ENCODE measurements at regions not wholly inside any gene's neighbourhood (a gene's known extent, or its start where the extent isn't known, plus 50 kb on each side); places are given as distances from the start of the nearest gene placed in this dataset.

GRCh38 chr9:105921057-105921726 is 226.9 kb downstream of the TMEM38B start:
- DNase-seq (ENCODE audit: low spot score): no peak

GRCh38 chr9:105928416-105928815 is 234.1 kb downstream of the TMEM38B start:
- no peak for DNase-seq (ENCODE audit: low spot score)

- DNase-seq (ENCODE audit: low spot score): no peak
Observed at GRCh38 chr9:105930011-105930627, 235.8 kb downstream of the TMEM38B start.

- DNase-seq (ENCODE audit: low spot score): no peak
Observed at GRCh38 chr9:105932276-105932675, 237.9 kb downstream of the TMEM38B start.

- no peak for DNase-seq (ENCODE audit: low spot score)
Observed at GRCh38 chr9:105950448-105950847, 256.1 kb downstream of the TMEM38B start.

- DNase-seq (ENCODE audit: low spot score): no peak
Observed at GRCh38 chr9:105950894-105951293, 256.6 kb downstream of the TMEM38B start.

- no peak for DNase-seq (ENCODE audit: low spot score)
Observed at GRCh38 chr9:105954517-105954916, 260.2 kb downstream of the TMEM38B start.

- no peak for DNase-seq (ENCODE audit: low spot score)
Observed at GRCh38 chr9:105957830-105958229, 263.5 kb downstream of the TMEM38B start.

- DNase-seq (ENCODE audit: low spot score): no peak
Observed at GRCh38 chr9:105958587-105958986, 264.2 kb downstream of the TMEM38B start.

GRCh38 chr9:105959531-105959930 is 265.2 kb downstream of the TMEM38B start:
- DNase-seq (ENCODE audit: low spot score): no peak

GRCh38 chr9:105963343-105964099 is 269.2 kb downstream of the TMEM38B start:
- no peak for DNase-seq (ENCODE audit: low spot score)

GRCh38 chr9:105964156-105964555 is 269.8 kb downstream of the TMEM38B start:
- DNase-seq (ENCODE audit: low spot score): no peak

- no peak for DNase-seq (ENCODE audit: low spot score)
Observed at GRCh38 chr9:105966834-105967233, 272.5 kb downstream of the TMEM38B start.

- DNase-seq (ENCODE audit: low spot score): no peak
Observed at GRCh38 chr9:105967248-105967647, 272.9 kb downstream of the TMEM38B start.

- DNase-seq (ENCODE audit: low spot score): no peak
Observed at GRCh38 chr9:105967797-105968196, 273.5 kb downstream of the TMEM38B start.

GRCh38 chr9:105968811-105969466 is 274.6 kb downstream of the TMEM38B start:
- no peak for DNase-seq (ENCODE audit: low spot score)

GRCh38 chr9:105969636-105970035 is 275.3 kb downstream of the TMEM38B start:
- DNase-seq (ENCODE audit: low spot score): no peak

GRCh38 chr9:105971986-105972385 is 277.6 kb downstream of the TMEM38B start:
- no peak for DNase-seq (ENCODE audit: low spot score)

- no peak for DNase-seq (ENCODE audit: low spot score)
Observed at GRCh38 chr9:105972466-105973204, 278.3 kb downstream of the TMEM38B start.

GRCh38 chr9:105973951-105974351 is 279.6 kb downstream of the TMEM38B start:
- DNase-seq (ENCODE audit: low spot score): no peak

- no peak for DNase-seq (ENCODE audit: low spot score)
Observed at GRCh38 chr9:105975886-105976645, 281.7 kb downstream of the TMEM38B start.
